GM21390 (cell line): ENCODE measurements at regions not wholly inside any gene's neighbourhood (a gene's known extent, or its start where the extent isn't known, plus 50 kb on each side); places are given as distances from the start of the nearest gene placed in this dataset.

ENCODE experiments used
- ATAC-seq: cut with Tn5 transposase; IDR thresholded peaks from one replicate; pipeline ENCODE4 v1.9.1; 2021; ENCODE audit not compliant: unreplicated experiment

GRCh38 chr4:122300776-122301175 lies 78.0 kb upstream of the ADAD1 start:
- ATAC-seq = no peak

- ATAC-seq = no peak
These were observed 73.0 kb upstream of the ADAD1 start for GRCh38 chr4:122305853-122306252.

- no peak for ATAC-seq
These were observed 68.7 kb upstream of the ADAD1 start for GRCh38 chr4:122309988-122310626.

- no peak for ATAC-seq
These were observed 65.7 kb upstream of the ADAD1 start for GRCh38 chr4:122313006-122313646.

GRCh38 chr4:122326908-122327307 lies 51.9 kb upstream of the ADAD1 start:
- ATAC-seq = no peak

- ATAC-seq = no peak
These were observed 49.9 kb upstream of the ADAD1 start for GRCh38 chr4:122328893-122329292.
